Daoy (cell line): ENCODE measurements at regions not wholly inside any gene's neighbourhood (a gene's known extent, or its start where the extent isn't known, plus 50 kb on each side); places are given as distances from the start of the nearest gene placed in this dataset.
A peak's percentile ranks its signal among the peaks of the same experiment; 100 is the strongest.

Experiments
- DNase-seq: peaks from one replicate; pipeline ENCODE4 v3.0.0-alpha.2; 2015; ENCODE audit warnings: low read depth

- DNase-seq: no peak
Observed at GRCh38 chr3:118755253-118755801, 279.3 kb downstream of the IGSF11 start.

GRCh38 chr3:118760585-118761290, 273.9 kb downstream of the IGSF11 start:
- peak; percentile 10 for DNase-seq

- no peak for DNase-seq
Observed at GRCh38 chr3:118761291-118761606, 273.4 kb downstream of the IGSF11 start.

GRCh38 chr3:118765636-118766305, 268.9 kb downstream of the IGSF11 start:
- DNase-seq: no peak

- DNase-seq: no peak
Observed at GRCh38 chr3:118766306-118766669, 268.4 kb downstream of the IGSF11 start.

- no peak for DNase-seq
Observed at GRCh38 chr3:118772036-118772435, 262.6 kb downstream of the IGSF11 start.

GRCh38 chr3:118772547-118773011, 262.1 kb downstream of the IGSF11 start:
- DNase-seq: peak; percentile 53

- no peak for DNase-seq
Observed at GRCh38 chr3:118775021-118775420, 259.6 kb downstream of the IGSF11 start.

- DNase-seq: no peak
Observed at GRCh38 chr3:118778201-118778600, 256.4 kb downstream of the IGSF11 start.

- no peak for DNase-seq
Observed at GRCh38 chr3:118781232-118781631, 253.4 kb downstream of the IGSF11 start.

GRCh38 chr3:118781839-118782238, 252.8 kb downstream of the IGSF11 start:
- peak; percentile 55 for DNase-seq

GRCh38 chr3:118782755-118783202, 251.9 kb downstream of the IGSF11 start:
- peak; percentile 78 for DNase-seq

GRCh38 chr3:118785415-118785814, 249.2 kb downstream of the IGSF11 start:
- DNase-seq: no peak

- DNase-seq: no peak
Observed at GRCh38 chr3:118791246-118791645, 243.4 kb downstream of the IGSF11 start.

- no peak for DNase-seq
Observed at GRCh38 chr3:118792191-118792590, 242.5 kb downstream of the IGSF11 start.

GRCh38 chr3:118793176-118793575, 241.5 kb downstream of the IGSF11 start:
- no peak for DNase-seq

GRCh38 chr3:118799303-118799702, 235.3 kb downstream of the IGSF11 start:
- no peak for DNase-seq

- no peak for DNase-seq
Observed at GRCh38 chr3:118801899-118802298, 232.7 kb downstream of the IGSF11 start.

GRCh38 chr3:118802325-118803095, 232.1 kb downstream of the IGSF11 start:
- DNase-seq: no peak

GRCh38 chr3:118803096-118803476, 231.6 kb downstream of the IGSF11 start:
- peak; percentile 61 for DNase-seq

GRCh38 chr3:118805007-118805406, 229.6 kb downstream of the IGSF11 start:
- DNase-seq: no peak

- no peak for DNase-seq
Observed at GRCh38 chr3:118806423-118806822, 228.2 kb downstream of the IGSF11 start.
